Spleen (tissue), 7 donors: ENCODE measurements at regions not wholly inside any gene's neighbourhood (a gene's known extent, or its start where the extent isn't known, plus 50 kb on each side); places are given as distances from the start of the nearest gene placed in this dataset.

ENCODE experiments used
- CTCF ChIP-seq, 11 experiments: fragments of 200-600 bp in 7 of 11; fragments of 450-650 bp in 4 of 11; sonication (generic) in 4 of 11; IDR thresholded peaks in 8 of 11; conservative IDR thresholded peaks in 3 of 11; 1 replicate in 7 of 11; 2 replicates in 4 of 11; pipeline versions ENCODE4 v1.4.0 to v1.8.0; 2016 to 2021; ENCODE audit warnings: antibody characterized with exemption in 11 of 11, inconsistent platforms in 4 of 11, mild to moderate bottlenecking in 1 of 11
- POLR2A ChIP-seq, 3 donors: fragments of 450-650 bp; IDR thresholded peaks; one replicate each; pipeline ENCODE4 v1.5.1; 2017; ENCODE audit warnings: antibody characterized with exemption in 3 of 3, mild to moderate bottlenecking in 1 of 3
- POLR2AphosphoS5 ChIP-seq, 3 donors: sonication (generic); formaldehyde crosslinking; IDR thresholded peaks; one replicate each; pipeline ENCODE4 v1.5.1; 2017; ENCODE audit warnings: antibody characterized with exemption in 3 of 3
- donor health status: DM: no; HTN: no; CAD: no; lungs with moderate emphysema.
- donor health status: DM: no; HTN: no; CAD: no.
- donor health status: DM: no; HTN: no; CAD: no.

- TF ChIP-seq POLR2A (IDR thresholded peaks at IDR 0.05) (no peak), CTCF (IDR thresholded peaks at IDR 0.05 in 8 of 11, conservative IDR thresholded peaks at IDR 0.05 in 3 of 11) (no peak), POLR2AphosphoS5 (IDR thresholded peaks at IDR 0.05) (no peak)
Observed at GRCh38 chr16:8452941-8453340, 137.4 kb downstream of the TMEM114 start.
